Activated CD4-positive, alpha-beta T cell treated with anti-CD3 and anti-CD28 coated beads, Interleukin-10, Interleukin-2, amounts not matched to agents 100 ng/mL and 50 ng/mL, durations not matched to agents 16 hours and 8 hours (primary cell): ENCODE measurements at regions not wholly inside any gene's neighbourhood (a gene's known extent, or its start where the extent isn't known, plus 50 kb on each side); places are given as distances from the start of the nearest gene placed in this dataset.

Source experiments
- DNase-seq: peaks from one replicate; pipeline ENCODE4 v3.0.0-alpha.2; 2020

GRCh38 chr10:78923647-78924318 is 145.0 kb upstream of the ZMIZ1 start:
- DNase-seq, result no peak

GRCh38 chr10:78924319-78925003 is 144.3 kb upstream of the ZMIZ1 start:
- no peak for DNase-seq

- DNase-seq, result no peak
Observed at GRCh38 chr10:78925275-78925674, 143.5 kb upstream of the ZMIZ1 start.

GRCh38 chr10:78925800-78926319 is 142.9 kb upstream of the ZMIZ1 start:
- no peak for DNase-seq

- no peak for DNase-seq
Observed at GRCh38 chr10:78927257-78927995, 141.3 kb upstream of the ZMIZ1 start.

- DNase-seq, result no peak
Observed at GRCh38 chr10:78928330-78928729, 140.4 kb upstream of the ZMIZ1 start.

GRCh38 chr10:78929541-78929940 is 139.2 kb upstream of the ZMIZ1 start:
- no peak for DNase-seq

GRCh38 chr10:78931321-78932053 is 137.3 kb upstream of the ZMIZ1 start:
- no peak for DNase-seq

GRCh38 chr10:78932054-78932386 is 136.7 kb upstream of the ZMIZ1 start:
- DNase-seq, result no peak

- no peak for DNase-seq
Observed at GRCh38 chr10:78932861-78933260, 135.9 kb upstream of the ZMIZ1 start.

- DNase-seq, result no peak
Observed at GRCh38 chr10:78933828-78934531, 134.8 kb upstream of the ZMIZ1 start.

GRCh38 chr10:78934532-78934898 is 134.3 kb upstream of the ZMIZ1 start:
- no peak for DNase-seq

- DNase-seq, result no peak
Observed at GRCh38 chr10:78934994-78935602, 133.7 kb upstream of the ZMIZ1 start.

GRCh38 chr10:78935697-78936407 is 132.9 kb upstream of the ZMIZ1 start:
- DNase-seq, result no peak

- DNase-seq, result no peak
Observed at GRCh38 chr10:78936412-78937342, 132.1 kb upstream of the ZMIZ1 start.

- DNase-seq, result no peak
Observed at GRCh38 chr10:78937393-78937792, 131.4 kb upstream of the ZMIZ1 start.

- DNase-seq, result no peak
Observed at GRCh38 chr10:78937800-78938694, 130.7 kb upstream of the ZMIZ1 start.

GRCh38 chr10:78938695-78939672 is 129.8 kb upstream of the ZMIZ1 start:
- no peak for DNase-seq
